OCI-LY1 (cell line): ENCODE measurements at regions not wholly inside any gene's neighbourhood (a gene's known extent, or its start where the extent isn't known, plus 50 kb on each side); places are given as distances from the start of the nearest gene placed in this dataset.

ENCODE experiments used
- CTCF ChIP-seq: fragments of 200-600 bp; sonication (generic), shearing (Covaris generic); IDR thresholded peaks from 2 replicates; pipeline ENCODE4 v1.5.1; 2017; ENCODE audit warnings: mild to moderate bottlenecking, antibody characterized with exemption, low read length, moderate library complexity, mixed read lengths
- EZH2 ChIP-seq: fragments of 200-600 bp; sonication (generic), shearing (Covaris generic); IDR thresholded peaks from 2 replicates; pipeline ENCODE4 v1.8.0; 2017; ENCODE audit warnings: borderline replicate concordance, mixed run types, mild to moderate bottlenecking, antibody characterized with exemption, low read length, moderate library complexity, mixed read lengths

GRCh38 chr4:153093802-153094201 is 110.4 kb upstream of the TRIM2 start:
- TF ChIP-seq CTCF (no peak), EZH2 (no peak)
